ENCODE measurements at regions not wholly inside any gene's neighbourhood (a gene's known extent, or its start where the extent isn't known, plus 50 kb on each side); places are given as distances from the start of the nearest gene placed in this dataset.

GRCh38 chr5:107272954-107273353, 397.8 kb downstream of the EFNA5 start:
- TF ChIP-seq, protein P1, sequence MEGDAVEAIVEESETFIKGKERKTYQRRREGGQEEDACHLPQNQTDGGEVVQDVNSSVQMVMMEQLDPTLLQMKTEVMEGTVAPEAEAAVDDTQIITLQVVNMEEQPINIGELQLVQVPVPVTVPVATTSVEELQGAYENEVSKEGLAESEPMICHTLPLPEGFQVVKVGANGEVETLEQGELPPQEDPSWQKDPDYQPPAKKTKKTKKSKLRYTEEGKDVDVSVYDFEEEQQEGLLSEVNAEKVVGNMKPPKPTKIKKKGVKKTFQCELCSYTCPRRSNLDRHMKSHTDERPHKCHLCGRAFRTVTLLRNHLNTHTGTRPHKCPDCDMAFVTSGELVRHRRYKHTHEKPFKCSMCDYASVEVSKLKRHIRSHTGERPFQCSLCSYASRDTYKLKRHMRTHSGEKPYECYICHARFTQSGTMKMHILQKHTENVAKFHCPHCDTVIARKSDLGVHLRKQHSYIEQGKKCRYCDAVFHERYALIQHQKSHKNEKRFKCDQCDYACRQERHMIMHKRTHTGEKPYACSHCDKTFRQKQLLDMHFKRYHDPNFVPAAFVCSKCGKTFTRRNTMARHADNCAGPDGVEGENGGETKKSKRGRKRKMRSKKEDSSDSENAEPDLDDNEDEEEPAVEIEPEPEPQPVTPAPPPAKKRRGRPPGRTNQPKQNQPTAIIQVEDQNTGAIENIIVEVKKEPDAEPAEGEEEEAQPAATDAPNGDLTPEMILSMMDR (conservative IDR thresholded peaks at IDR 0.05) = no peak
- H3K9me3 Mint-ChIP-seq = no peaks in the 10 kb centered on the region
- H2BK15ac ChIP-seq (ENCODE audit: low read depth, low read length) = no peak overlapping the region
- H3K56ac ChIP-seq (ENCODE audit: insufficient read length, low read depth, low read length) = no peak overlapping the region
- H3K27ac ChIP-seq (ENCODE audit: insufficient read length, low read depth, low read length) = no peak overlapping the region
- no peak for DNase-seq
- no peak overlapping the region for H3K27ac Mint-ChIP-seq
- H3K4me1 ChIP-seq (ENCODE audit: insufficient read depth, low read length) = peaks cover 3% of the 10 kb centered on the region; the same call in 1 of the 2 replicates
- no peak overlapping the region for H4K91ac ChIP-seq (ENCODE audit: insufficient read length, low read depth, low read length)
- no peak overlapping the region for H2AK5ac ChIP-seq (ENCODE audit: insufficient read length, low read length)
- H3K4me2 ChIP-seq (ENCODE audit: insufficient read depth, insufficient read length, low read length) = no peak overlapping the region
- H2BK20ac ChIP-seq (ENCODE audit: low read depth, low read length, poor library complexity, severe bottlenecking) = no peak overlapping the region
- H3K27me3 Mint-ChIP-seq (ENCODE audit: low read depth) = no peaks in the 10 kb centered on the region
- no peaks in the 10 kb centered on the region for H3K27me3 ChIP-seq (ENCODE audit: insufficient read depth, low read length)
- peaks cover 22 to 23% of the 10 kb centered on the region in 2 experiments for H3K4me1 Mint-ChIP-seq
- H3K14ac ChIP-seq (ENCODE audit: insufficient read depth, low read length) = no peak overlapping the region
- no peak overlapping the region for H3K18ac ChIP-seq (ENCODE audit: insufficient read length, low read depth, low read length)
- H3K4me3 Mint-ChIP-seq = no peak overlapping the region
- H3T11ph ChIP-seq (ENCODE audit: low read length) = no peak overlapping the region
- no peaks in the 10 kb centered on the region for H3K9me3 ChIP-seq (ENCODE audit: control insufficient read depth, low read depth, low read length)
- no CpG with 5 or more reads among the region's 4 CpGs for WGBS (ENCODE audit: extremely low coverage, insufficient read length, low lambda C conversion rate)
- no peak overlapping the region for H4K5ac ChIP-seq (ENCODE audit: insufficient read length, low read depth, low read length)
- H4K20me1 ChIP-seq (ENCODE audit: control insufficient read depth, insufficient read depth, insufficient read length) = no peaks in the 10 kb centered on the region
- H3K4ac ChIP-seq (ENCODE audit: low read depth, low read length) = no peak overlapping the region
- no peak overlapping the region for H2BK120ac ChIP-seq (ENCODE audit: low read depth, low read length, poor library complexity, severe bottlenecking)
- no peak overlapping the region for H2BK12ac ChIP-seq (ENCODE audit: insufficient read length, low read depth, low read length)
- H3K79me1 ChIP-seq (ENCODE audit: insufficient read depth, low read depth, low read length, poor library complexity, severe bottlenecking) = no peaks in the 10 kb centered on the region
- H3K23ac ChIP-seq (ENCODE audit: insufficient read length, low read depth, low read length) = no peak overlapping the region
- no peak overlapping the region for H2AFZ ChIP-seq (ENCODE audit: low read length)
- H3K36me3 Mint-ChIP-seq (ENCODE audit: insufficient read depth in 1 of 3, low read depth in 3 of 3) = no peaks in the 10 kb centered on the region
- H4K8ac ChIP-seq (replicated peaks; ENCODE audit: insufficient read length, low read depth, low read length) = no peak overlapping the region
- H3K9ac ChIP-seq (ENCODE audit: extremely low read depth, insufficient read length, low read length) = no peak overlapping the region
- H2BK5ac ChIP-seq (ENCODE audit: insufficient read length, low read length) = no peak overlapping the region
- H3K79me2 ChIP-seq (ENCODE audit: insufficient read depth, low read length) = no peaks in the 10 kb centered on the region
- no peaks in the 10 kb centered on the region for H3K23me2 ChIP-seq (ENCODE audit: insufficient read length, low read depth, low read length, poor library complexity, severe bottlenecking)
